Neural progenitor cell (in vitro differentiated cells): ENCODE measurements at regions not wholly inside any gene's neighbourhood (a gene's known extent, or its start where the extent isn't known, plus 50 kb on each side); places are given as distances from the start of the nearest gene placed in this dataset.

ENCODE experiments used
- DNase-seq: peaks from one replicate; pipeline ENCODE4 v3.0.0-alpha.2; 2016; ENCODE audit warnings: low spot score
- H2AFZ ChIP-seq: fragments of 200-600 bp; sonication (generic); replicated peaks from 2 replicates; pipeline ENCODE4 v1.6.1; 2016; ENCODE audit warnings: antibody characterized with exemption
- H3F3A ChIP-seq: fragments of 200-600 bp; sonication (generic); 2 replicates; pipeline ENCODE4 v1.6.1; 2016; ENCODE audit warnings: antibody characterized with exemption, low read depth
- H3K27ac ChIP-seq: fragments of 200-600 bp; sonication (generic); 2 replicates; pipeline ENCODE4 v1.5.1; 2016; ENCODE audit warnings: mild to moderate bottlenecking
- H3K27me3 ChIP-seq: fragments of 200-600 bp; sonication (generic); 2 replicates; pipeline ENCODE4 v1.6.1; 2016; ENCODE audit warnings: mild to moderate bottlenecking, moderate library complexity
- H3K36me3 ChIP-seq: fragments of 200-600 bp; sonication (generic); 2 replicates; pipeline ENCODE4 v1.5.1; 2016
- H3K4me1 ChIP-seq: fragments of 200-600 bp; sonication (generic); 2 replicates; pipeline ENCODE4 v1.6.1; 2016; ENCODE audit warnings: mixed run types
- H3K4me2 ChIP-seq: fragments of 200-600 bp; sonication (generic); 2 replicates; pipeline ENCODE4 v1.6.1; 2016
- H3K4me3 ChIP-seq: fragments of 200-600 bp; sonication (generic); 2 replicates; pipeline ENCODE4 v1.5.1; 2016
- H3K79me2 ChIP-seq: fragments of 200-600 bp; sonication (generic); 2 replicates; pipeline ENCODE4 v1.6.1; 2016; ENCODE audit warnings: low read depth
- H3K9ac ChIP-seq: fragments of 200-600 bp; sonication (generic); 2 replicates; pipeline ENCODE4 v1.6.1; 2016
- H3K9me3 ChIP-seq: fragments of 200-600 bp; sonication (generic); 2 replicates; pipeline ENCODE4 v1.5.1; 2016; ENCODE audit warnings: low read depth
- H4K20me1 ChIP-seq: fragments of 200-600 bp; sonication (generic); 2 replicates; pipeline ENCODE4 v1.6.1; 2016; ENCODE audit warnings: low read depth
- H3K27ac Mint-ChIP-seq: 3 replicates; pipeline ENCODE4 v1.8.0; 2021; ENCODE audit warnings: mixed read lengths
- H3K27me3 Mint-ChIP-seq: 2 replicates; pipeline ENCODE4 v1.8.0; 2022; ENCODE audit warnings: low read depth, mild to moderate bottlenecking, inconsistent platforms, moderate library complexity, mixed read lengths; ENCODE audit not compliant: insufficient read depth
- H3K36me3 Mint-ChIP-seq: 3 replicates; pipeline ENCODE4 v1.8.0; 2021; ENCODE audit warnings: mixed read lengths
- H3K4me1 Mint-ChIP-seq: 3 replicates; pipeline ENCODE4 v1.8.0; 2021; ENCODE audit warnings: mixed read lengths
- H3K4me3 Mint-ChIP-seq: 3 replicates; pipeline ENCODE4 v1.8.0; 2021; ENCODE audit warnings: mild to moderate bottlenecking, moderate library complexity, mixed read lengths
- H3K9me3 Mint-ChIP-seq: 3 replicates; pipeline ENCODE4 v1.8.0; 2020; ENCODE audit warnings: mixed read lengths
- EZH2 ChIP-seq: fragments of 200-600 bp; sonication (generic); IDR thresholded peaks from 2 replicates; pipeline ENCODE4 v1.6.1; 2017; ENCODE audit warnings: antibody characterized with exemption, mild to moderate bottlenecking, moderate library complexity
- EZH2phosphoT487 ChIP-seq: fragments of 200-600 bp; sonication (generic); IDR thresholded peaks from 2 replicates; pipeline ENCODE4 v1.6.1; 2017; ENCODE audit warnings: antibody characterized with exemption
- TF ChIP-seq, protein P1 (sequence below): fragments of 200-600 bp; sonication (generic); IDR thresholded peaks from 2 replicates; pipeline ENCODE4 v1.5.1; 2017; ENCODE audit warnings: antibody characterized with exemption, mild to moderate bottlenecking

DNA sequence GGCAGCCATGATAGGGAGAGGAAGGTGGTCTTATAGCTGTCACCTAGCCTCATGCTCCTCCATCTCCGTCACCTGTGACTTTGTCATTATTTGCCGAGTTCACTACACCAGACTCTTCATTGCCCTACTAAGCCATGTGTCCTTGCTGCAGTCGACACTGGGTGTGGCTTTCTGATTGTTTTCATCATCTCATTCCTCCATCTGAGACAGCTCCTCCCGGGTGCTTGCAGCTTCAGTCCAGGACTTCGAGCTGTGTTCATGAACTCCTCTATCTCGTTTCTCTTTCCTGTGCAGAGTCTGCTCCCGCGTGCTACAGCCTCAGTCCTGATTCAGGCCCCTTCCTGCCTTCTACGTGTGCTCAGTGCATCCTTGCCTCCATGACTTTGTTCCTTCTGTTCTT, 295.1 kb upstream of the TNP1 start:
- peaks cover 3% of the 10 kb centered on the region for H3K27me3 Mint-ChIP-seq
- Histone ChIP-seq H3K27ac (no peak overlapping the region), H2AFZ (no peak overlapping the region)

GRCh38 chr2:217153510-217153909, 293.6 kb upstream of the TNP1 start:
- Mint-ChIP-seq H3K27ac (no peak overlapping the region), H3K4me3 (no peak overlapping the region), H3K27me3 (peaks cover 3% of the 10 kb centered on the region), H3K36me3 (no peaks in the 10 kb centered on the region), H3K4me1 (peaks cover 3% of the 10 kb centered on the region), H3K9me3 (peaks cover 2% of the 10 kb centered on the region)
- H3K9me3 ChIP-seq = no peaks in the 10 kb centered on the region
- H3F3A ChIP-seq = no peaks in the 10 kb centered on the region
- H3K27me3 ChIP-seq = no peaks in the 10 kb centered on the region
- H3K79me2 ChIP-seq = no peaks in the 10 kb centered on the region
- no peak overlapping the region for H3K27ac ChIP-seq
- no peak overlapping the region for H3K4me2 ChIP-seq
- H3K4me1 ChIP-seq = no peaks in the 10 kb centered on the region
- no peak overlapping the region for H3K9ac ChIP-seq
- no peak overlapping the region for H2AFZ ChIP-seq
- no peak for DNase-seq
- TF ChIP-seq EZH2 (no peak), EZH2phosphoT487 (no peak)
- TF ChIP-seq, protein P1, sequence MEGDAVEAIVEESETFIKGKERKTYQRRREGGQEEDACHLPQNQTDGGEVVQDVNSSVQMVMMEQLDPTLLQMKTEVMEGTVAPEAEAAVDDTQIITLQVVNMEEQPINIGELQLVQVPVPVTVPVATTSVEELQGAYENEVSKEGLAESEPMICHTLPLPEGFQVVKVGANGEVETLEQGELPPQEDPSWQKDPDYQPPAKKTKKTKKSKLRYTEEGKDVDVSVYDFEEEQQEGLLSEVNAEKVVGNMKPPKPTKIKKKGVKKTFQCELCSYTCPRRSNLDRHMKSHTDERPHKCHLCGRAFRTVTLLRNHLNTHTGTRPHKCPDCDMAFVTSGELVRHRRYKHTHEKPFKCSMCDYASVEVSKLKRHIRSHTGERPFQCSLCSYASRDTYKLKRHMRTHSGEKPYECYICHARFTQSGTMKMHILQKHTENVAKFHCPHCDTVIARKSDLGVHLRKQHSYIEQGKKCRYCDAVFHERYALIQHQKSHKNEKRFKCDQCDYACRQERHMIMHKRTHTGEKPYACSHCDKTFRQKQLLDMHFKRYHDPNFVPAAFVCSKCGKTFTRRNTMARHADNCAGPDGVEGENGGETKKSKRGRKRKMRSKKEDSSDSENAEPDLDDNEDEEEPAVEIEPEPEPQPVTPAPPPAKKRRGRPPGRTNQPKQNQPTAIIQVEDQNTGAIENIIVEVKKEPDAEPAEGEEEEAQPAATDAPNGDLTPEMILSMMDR = no peak
- H3K36me3 ChIP-seq = no peaks in the 10 kb centered on the region
- no peaks in the 10 kb centered on the region for H4K20me1 ChIP-seq
- H3K4me3 ChIP-seq = no peak overlapping the region

More for the DNA sequence above, 295.1 kb upstream of the TNP1 start:
- Mint-ChIP-seq H3K36me3 (no peaks in the 10 kb centered on the region), H3K4me3 (no peak overlapping the region), H3K4me1 (no peaks in the 10 kb centered on the region), H3K9me3 (no peaks in the 10 kb centered on the region), H3K27ac (no peak overlapping the region)
- Histone ChIP-seq H3K27me3 (no peaks in the 10 kb centered on the region), H3K79me2 (no peaks in the 10 kb centered on the region), H3K36me3 (no peaks in the 10 kb centered on the region), H4K20me1 (no peaks in the 10 kb centered on the region), H3K4me3 (no peak overlapping the region), H3K9me3 (no peaks in the 10 kb centered on the region), H3K4me2 (no peak overlapping the region), H3K4me1 (no peaks in the 10 kb centered on the region), H3K9ac (no peak overlapping the region), H3F3A (no peaks in the 10 kb centered on the region)
- no peak for DNase-seq
- TF ChIP-seq EZH2phosphoT487 (no peak), EZH2 (no peak)
- TF ChIP-seq, protein P1 = no peak

- Mint-ChIP-seq H3K36me3 (no peaks in the 10 kb centered on the region), H3K4me3 (no peak overlapping the region), H3K27me3 (peaks cover 3% of the 10 kb centered on the region), H3K9me3 (peaks cover 2% of the 10 kb centered on the region), H3K27ac (no peak overlapping the region), H3K4me1 (peaks cover 3% of the 10 kb centered on the region)
- no peaks in the 10 kb centered on the region for H3K4me1 ChIP-seq
- DNase-seq = no peak
- TF ChIP-seq EZH2 (no peak), EZH2phosphoT487 (no peak)
- TF ChIP-seq, protein P1 = no peak
- H4K20me1 ChIP-seq = no peaks in the 10 kb centered on the region
- H3K27me3 ChIP-seq = no peaks in the 10 kb centered on the region
- H2AFZ ChIP-seq = no peak overlapping the region
- no peak overlapping the region for H3K27ac ChIP-seq
- no peak overlapping the region for H3K4me3 ChIP-seq
- no peaks in the 10 kb centered on the region for H3F3A ChIP-seq
- no peaks in the 10 kb centered on the region for H3K36me3 ChIP-seq
- H3K4me2 ChIP-seq = no peak overlapping the region
- H3K79me2 ChIP-seq = no peaks in the 10 kb centered on the region
- no peaks in the 10 kb centered on the region for H3K9me3 ChIP-seq
- H3K9ac ChIP-seq = no peak overlapping the region
Measured at GRCh38 chr2:217152831-217153230, 293.0 kb upstream of the TNP1 start.
